ENCODE measurements at regions not wholly inside any gene's neighbourhood (a gene's known extent, or its start where the extent isn't known, plus 50 kb on each side); places are given as distances from the start of the nearest gene placed in this dataset.

GRCh38 chr4:112910109-112910736 lies 139.2 kb upstream of the ANK2 start:
- TF ChIP-seq EZH2 (IDR thresholded peaks at IDR 0.05; ENCODE audit: borderline replicate concordance, low read depth, low read length, severe bottlenecking), result no peak
- TF ChIP-seq POLR2A (IDR thresholded peaks at IDR 0.05; ENCODE audit: low read depth, low read length), result no peak
- no peak for TF ChIP-seq CTCF (IDR thresholded peaks at IDR 0.05; ENCODE audit: extremely low read depth in 1 of 2, insufficient read depth in 1 of 2, low read depth in 1 of 2, low read length in 2 of 2)
- TF ChIP-seq POLR2AphosphoS5 (IDR thresholded peaks at IDR 0.05; ENCODE audit: insufficient read depth, low read depth, low read length), result no peak
- TF ChIP-seq MAX (IDR thresholded peaks at IDR 0.05; ENCODE audit: insufficient read depth, insufficient read length), result no peak
